SK-N-SH (cell line): ENCODE measurements at regions not wholly inside any gene's neighbourhood (a gene's known extent, or its start where the extent isn't known, plus 50 kb on each side); places are given as distances from the start of the nearest gene placed in this dataset.

Experiments
- CTCF ChIA-PET: fragments of 300-600, 350-600 bp; formaldehyde crosslinking; extraction: SDS; loops from one replicate; lab custom pipeline; 2021; lab: Yijun Ruan, JAX
- POLR2A ChIA-PET: fragments of 350-600 bp; sonication (Branson Sonifier 250); formaldehyde crosslinking; extraction: SDS; loops from one replicate; lab custom pipeline; 2020; ENCODE audit warnings: antibody characterized with exemption, inconsistent platforms; lab: Yijun Ruan, JAX
- DNase-seq: peaks from one replicate; pipeline ENCODE4 v3.0.0; 2012
- H2AFZ ChIP-seq: fragments of 200-600 bp; sonication (generic); 2 replicates; pipeline ENCODE4 v1.8.1; 2016; ENCODE audit warnings: antibody characterized with exemption, mild to moderate bottlenecking, low read depth
- H3F3A ChIP-seq: fragments of 200-600 bp; sonication (generic); replicated peaks from 2 replicates; pipeline ENCODE3; 2016; ENCODE audit warnings: antibody characterized with exemption, mild to moderate bottlenecking; ENCODE audit not compliant: insufficient read depth
- H3K27ac ChIP-seq, 2 experiments: fragments of 200-500 bp in 1 of 2; fragments of 200-600 bp in 1 of 2; sonication (Bioruptor generic) in 1 of 2; sonication (generic), shearing (Covaris generic) in 1 of 2; 2 replicates each; pipeline versions ENCODE4 v1.5.1 to v1.6.1; 2014 to 2016; ENCODE audit warnings: low read depth in 2 of 2, inconsistent platforms in 1 of 2, low read length in 1 of 2, mild to moderate bottlenecking in 1 of 2, mixed read lengths in 1 of 2
- H3K27me3 ChIP-seq: fragments of 200-600 bp; sonication (generic), shearing (Covaris generic); 2 replicates; pipeline ENCODE4 v1.6.1; 2016; ENCODE audit warnings: mixed run types; ENCODE audit not compliant: insufficient read depth
- H3K36me3 ChIP-seq, 2 experiments: fragments of 200-500 bp in 1 of 2; fragments of 200-600 bp in 1 of 2; sonication (Bioruptor generic) in 1 of 2; sonication (generic) in 1 of 2; replicated peaks in 1 of 2; 2 replicates each; pipeline versions ENCODE3 to v1.5.1; 2014 to 2016; ENCODE audit warnings: low read length in 1 of 2, mild to moderate bottlenecking in 1 of 2; ENCODE audit not compliant: insufficient read depth in 2 of 2, control insufficient read depth in 1 of 2
- H3K4me1 ChIP-seq, 2 experiments: fragments of 200-500 bp in 1 of 2; fragments of 200-600 bp in 1 of 2; sonication (Bioruptor generic) in 1 of 2; sonication (generic), shearing (Covaris generic) in 1 of 2; 2 replicates each; pipeline versions ENCODE4 v1.5.1 to v1.6.1; 2014 to 2016; ENCODE audit warnings: low read depth in 1 of 2, low read length in 1 of 2, mixed run types in 1 of 2; ENCODE audit not compliant: insufficient read depth in 2 of 2, control insufficient read depth in 1 of 2
- H3K4me2 ChIP-seq: fragments of 200-600 bp; sonication (generic), shearing (Covaris generic); 2 replicates; pipeline ENCODE4 v1.6.1; 2017; ENCODE audit warnings: mixed run types
- H3K4me3 ChIP-seq, 2 experiments: fragments of 200-500 bp in 1 of 2; fragments of 200-600 bp in 1 of 2; sonication (Bioruptor generic) in 1 of 2; sonication (generic), shearing (Covaris generic) in 1 of 2; 2 replicates each; pipeline versions ENCODE4 v1.5.1 to v1.8.1; 2014 to 2016; ENCODE audit warnings: low read depth in 2 of 2, inconsistent platforms in 1 of 2, low read length in 1 of 2, mild to moderate bottlenecking in 1 of 2, mixed read lengths in 1 of 2, moderate library complexity in 1 of 2
- H3K79me2 ChIP-seq: fragments of 200-600 bp; sonication (generic); 2 replicates; pipeline ENCODE4 v1.8.1; 2017; ENCODE audit warnings: mild to moderate bottlenecking; ENCODE audit not compliant: insufficient read depth
- H3K9ac ChIP-seq: fragments of 200-600 bp; sonication (generic); 2 replicates; pipeline ENCODE4 v1.6.1; 2017; ENCODE audit warnings: mixed run types
- H3K9me2 ChIP-seq: fragments of 200-600 bp; sonication (generic); 2 replicates; pipeline ENCODE4 v1.6.1; 2017; ENCODE audit warnings: mixed run types
- H3K9me3 ChIP-seq: fragments of 200-600 bp; sonication (generic); 2 replicates; pipeline ENCODE4 v1.6.1; 2017; ENCODE audit warnings: mixed run types, mild to moderate bottlenecking, moderate library complexity
- H4K20me1 ChIP-seq: fragments of 200-600 bp; sonication (generic); 2 replicates; pipeline ENCODE4 v1.6.1; 2017; ENCODE audit warnings: mild to moderate bottlenecking, mixed run types; ENCODE audit not compliant: insufficient read depth
- ELF1 ChIP-seq: IDR thresholded peaks from 2 replicates; pipeline ENCODE4 v1.4.0; 2012
- FOSL2 ChIP-seq: IDR thresholded peaks from 2 replicates; pipeline ENCODE4 v1.4.0; 2012; ENCODE audit warnings: low read depth, mild to moderate bottlenecking, moderate library complexity, borderline replicate concordance
- FOXJ3 ChIP-seq: sonication (generic); formaldehyde crosslinking; IDR thresholded peaks from 2 replicates; pipeline ENCODE4 v1.5.1; 2020; ENCODE audit warnings: mild to moderate bottlenecking, missing genetic modification reagents
- FOXM1 ChIP-seq: IDR thresholded peaks from 2 replicates; pipeline ENCODE4 v1.4.0; 2012; ENCODE audit warnings: low read depth, mild to moderate bottlenecking
- GATA2 ChIP-seq: sonication (generic); formaldehyde crosslinking; IDR thresholded peaks from 2 replicates; pipeline ENCODE4 v1.5.0; 2020; ENCODE audit warnings: mild to moderate bottlenecking, missing genetic modification reagents
- MEF2A ChIP-seq: IDR thresholded peaks from 2 replicates; pipeline ENCODE4 v1.4.0; 2012; ENCODE audit warnings: low read depth, borderline replicate concordance
- PBX3 ChIP-seq: IDR thresholded peaks from 2 replicates; pipeline ENCODE4; 2012
- RAD21 ChIP-seq: IDR thresholded peaks from 2 replicates; pipeline ENCODE4 v1.6.1; 2012; ENCODE audit warnings: mild to moderate bottlenecking, low read length
- REST ChIP-seq: IDR thresholded peaks from 2 replicates; pipeline ENCODE4 v1.6.1; 2012; ENCODE audit warnings: mild to moderate bottlenecking, low read depth, low read length, moderate library complexity
- RFX5 ChIP-seq: IDR thresholded peaks from 2 replicates; pipeline ENCODE4 v1.6.1; 2012; ENCODE audit warnings: mild to moderate bottlenecking, improper control_type of control experiment, low read length
- TEAD4 ChIP-seq: IDR thresholded peaks from 2 replicates; pipeline ENCODE4 v1.4.0; 2012; ENCODE audit warnings: mild to moderate bottlenecking, borderline replicate concordance; ENCODE audit not compliant: insufficient read depth
- WGBS: methylation state at CpG from one replicate; pipeline ENCODE4 v1.1.6; 2017; ENCODE audit warnings: low lambda C conversion rate; 5-methylcytosine and 5-hydroxymethylcytosine counted together

- CTCF ChIA-PET: interaction anchor here (1.1 to 1.2 kb wide), 2 partner anchors 10 to 227 kb away, joined by 3 to 5 read pairs; no protein-coding TSS in a partner anchor
- no peaks in the 10 kb centered on the region for H3K27me3 ChIP-seq
- H2AFZ ChIP-seq: no peak overlapping the region
- DNase-seq: no peak
- H3K27ac ChIP-seq: no peak overlapping the region
- H3K9me3 ChIP-seq: no peaks in the 10 kb centered on the region
- no peaks in the 10 kb centered on the region for H3F3A ChIP-seq
- no peaks in the 10 kb centered on the region for H4K20me1 ChIP-seq
- no peak overlapping the region for H3K9ac ChIP-seq
- POLR2A ChIA-PET: no interaction called here
- H3K4me1 ChIP-seq: peaks cover 0 to 6% of the 10 kb centered on the region in 2 experiments; a peak in 1 of 4 replicates
- H3K36me3 ChIP-seq: no peaks in the 10 kb centered on the region
- H3K4me2 ChIP-seq: no peak overlapping the region
- no peak overlapping the region for H3K4me3 ChIP-seq
- H3K9me2 ChIP-seq: no peaks in the 10 kb centered on the region
- WGBS: 75% methylated on average over 2 of the region's 2 CpGs
- H3K79me2 ChIP-seq: no peaks in the 10 kb centered on the region
- no peak for TF ChIP-seq FOXM1
- no peak for TF ChIP-seq PBX3
- no peak for TF ChIP-seq RFX5
- no peak for TF ChIP-seq RAD21
- no peak for TF ChIP-seq MEF2A
- TF ChIP-seq REST: no peak
- no peak for TF ChIP-seq TEAD4
- no peak for TF ChIP-seq ELF1
- TF ChIP-seq FOSL2: no peak
These were observed 440.4 kb upstream of the SALL1 start for GRCh38 chr16:51591480-51591879.

- ChIA-PET POLR2A (no interaction called here), CTCF (no interaction called here)
- no peak for DNase-seq
- Histone ChIP-seq H3K27me3 (no peaks in the 10 kb centered on the region), H3K4me1 (no peaks in the 10 kb centered on the region; a peak in 1 of 4 replicates), H3K36me3 (no peaks in the 10 kb centered on the region), H3K79me2 (no peaks in the 10 kb centered on the region), H3K4me2 (no peak overlapping the region), H3K4me3 (no peak overlapping the region), H3F3A (no peaks in the 10 kb centered on the region), H3K9ac (no peak overlapping the region), H2AFZ (no peak overlapping the region)
- TF ChIP-seq GATA2 (CRISPR knock-in tag) (no peak), FOXJ3 (CRISPR knock-in tag) (no peak), TEAD4 (no peak)
- TF ChIP-seq, all 33 proteins: peak for 0
- 51% methylated on average over 3 of the region's 3 CpGs for WGBS
- no peaks in the 10 kb centered on the region for H3K9me2 ChIP-seq
- H4K20me1 ChIP-seq: no peaks in the 10 kb centered on the region
- H3K9me3 ChIP-seq: no peaks in the 10 kb centered on the region
- no peak overlapping the region for H3K27ac ChIP-seq
These were observed 428.7 kb upstream of the SALL1 start for GRCh38 chr16:51579652-51580360.
